GM12878 (cell line): ENCODE measurements at regions not wholly inside any gene's neighbourhood (a gene's known extent, or its start where the extent isn't known, plus 50 kb on each side); places are given as distances from the start of the nearest gene placed in this dataset.

Experiments used
- ATAC-seq: fragments of 200-7000 bp; cut with Tn5 transposase; 3 replicates; pipeline ENCODE4 v1.9.1; 2020; ENCODE audit warnings: mild to moderate bottlenecking, moderate library complexity
- BruUV-seq: library from RNA; stranded (reverse); fragments of 400-500 nt; replicated peaks from 2 replicates; lab custom pipeline; 2021; lab: Mats Ljungman, UMichigan
- CTCF ChIA-PET: fragments of 300-600 bp; sonication (Branson Sonifier 250); formaldehyde crosslinking; extraction: SDS; loops from one replicate; lab custom pipeline; 2021; ENCODE audit warnings: inconsistent platforms; lab: Yijun Ruan, JAX
- POLR2A ChIA-PET: fragments of 350-600 bp; formaldehyde crosslinking; extraction: SDS; loops from one replicate; lab custom pipeline; 2021; ENCODE audit warnings: inconsistent platforms; lab: Charles Lee
- RAD21 ChIA-PET: fragments of 300-600 bp; sonication (Branson Sonifier 250); formaldehyde crosslinking; loops from one replicate; lab custom pipeline; 2023; ENCODE audit warnings: antibody characterized with exemption; ENCODE audit not compliant: unreplicated experiment; lab: Charles Lee
- SMC1A ChIA-PET: fragments of 300-600 bp; sonication (Branson Sonifier 250); formaldehyde crosslinking; loops from one replicate; lab custom pipeline; 2023; ENCODE audit not compliant: unreplicated experiment, uncharacterized antibody; lab: Charles Lee
- DNase-seq: peaks from one replicate; pipeline ENCODE4 v3.0.0-alpha.2; 2011; ENCODE audit warnings: low read depth, low spot score
- FAIRE-seq: peaks from 3 replicates; lab custom pipeline; 2011; peaks lifted over from hg19 to GRCh38; lab: Jason Lieb, UNC
- H2AFZ ChIP-seq: 2 replicates; pipeline ENCODE4 v1.6.0; 2011; ENCODE audit warnings: low read depth, low read length, control low read depth; ENCODE audit not compliant: control insufficient read depth
- H3K27ac ChIP-seq: 2 replicates; pipeline ENCODE4 v1.5.1; 2011; ENCODE audit warnings: control low read depth; ENCODE audit not compliant: control insufficient read depth, insufficient read depth
- H3K27me3 ChIP-seq, 2 experiments: replicated peaks in 1 of 2; 2 replicates each; pipeline versions ENCODE4 v1.6.0 to v1.6.1; 2011; ENCODE audit warnings: low read length in 1 of 2; ENCODE audit not compliant: control insufficient read depth in 2 of 2, insufficient read depth in 2 of 2
- H3K36me3 ChIP-seq, 2 experiments: 2 replicates each; pipeline ENCODE4 v1.5.1; 2011; ENCODE audit warnings: low read length in 1 of 2; ENCODE audit not compliant: control insufficient read depth in 2 of 2, insufficient read depth in 2 of 2
- H3K4me1 ChIP-seq: 2 replicates; pipeline ENCODE4 v1.6.1; 2011; ENCODE audit warnings: mild to moderate bottlenecking, low read length, moderate library complexity, mixed read lengths; ENCODE audit not compliant: control insufficient read depth, insufficient read depth
- H3K4me2 ChIP-seq: 2 replicates; pipeline ENCODE4 v1.6.0; 2011; ENCODE audit warnings: control low read depth; ENCODE audit not compliant: control insufficient read depth, insufficient read depth
- H3K4me3 ChIP-seq: fragments of 200-600 bp; sonication (generic); 2 replicates; pipeline ENCODE4 v1.5.1; 2016
- H3K79me2 ChIP-seq: 2 replicates; pipeline ENCODE4 v1.6.0; 2011; ENCODE audit warnings: low read length; ENCODE audit not compliant: control insufficient read depth, insufficient read depth
- H3K9ac ChIP-seq: 2 replicates; pipeline ENCODE4 v1.8.0; 2011; ENCODE audit warnings: low read length, control low read depth, mixed read lengths; ENCODE audit not compliant: control insufficient read depth, insufficient read depth
- H3K9me3 ChIP-seq: replicated peaks from 3 replicates; pipeline ENCODE4 v1.5.1; 2011; ENCODE audit warnings: mild to moderate bottlenecking, low read length; ENCODE audit not compliant: control insufficient read depth, insufficient read depth
- H4K20me1 ChIP-seq: 2 replicates; pipeline ENCODE4 v1.6.0; 2011; ENCODE audit not compliant: control insufficient read depth, insufficient read depth
- ETV6 ChIP-seq, 2 experiments: fragments of 450-650 bp in 1 of 2; IDR thresholded peaks in 1 of 2; conservative IDR thresholded peaks in 1 of 2; 2 replicates each; pipeline ENCODE4 v1.6.1; 2014; ENCODE audit warnings: antibody characterized with exemption in 1 of 2, borderline replicate concordance in 1 of 2, low read depth in 1 of 2, mild to moderate bottlenecking in 1 of 2, moderate library complexity in 1 of 2
- MYB ChIP-seq: fragments of 150-350 bp; IDR thresholded peaks from 2 replicates; pipeline ENCODE4 v1.6.1; 2014; ENCODE audit warnings: mild to moderate bottlenecking, low read depth, low read length, borderline replicate concordance
- PML ChIP-seq: IDR thresholded peaks from 2 replicates; pipeline ENCODE4 v1.6.1; 2012; ENCODE audit warnings: low read length, inconsistent platforms
- WGBS: methylation state at CpG from one replicate; pipeline ENCODE4 v1.1.6; 2016; ENCODE audit warnings: low lambda C conversion rate; ENCODE audit not compliant: insufficient replicate concordance, insufficient coverage; ENCODE audit errors: missing lambda C conversion rate; 5-methylcytosine and 5-hydroxymethylcytosine counted together
- in situ Hi-C: fragments of 300-500 bp; cut with MboI; formaldehyde crosslinking; loops from 9 replicates; pipeline ENCODE4 v1.14.3; 2018; ENCODE audit warnings: mixed read lengths
- intact Hi-C: fragments of 100-400 bp; cut with micrococcal nuclease; formaldehyde crosslinking; loops from one replicate; pipeline ENCODE4 v1.14.2; 2022; ENCODE audit not compliant: unreplicated experiment
- TF ChIP-seq, protein P1 (sequence below): IDR thresholded peaks from 2 replicates; pipeline ENCODE4 v1.6.1; 2012; ENCODE audit warnings: improper control_type of control experiment, low read depth, low read length; ENCODE audit not compliant: insufficient replicate concordance
- TF ChIP-seq, protein P2 (sequence below): fragments of 150-350 bp; IDR thresholded peaks from 2 replicates; pipeline ENCODE4 v1.6.1; 2014; ENCODE audit warnings: mild to moderate bottlenecking, low read depth, low read length
- TF ChIP-seq, protein P3 (sequence below): IDR thresholded peaks from 2 replicates; pipeline ENCODE4 v1.6.1; 2011; ENCODE audit warnings: low read depth, mild to moderate bottlenecking, low read length, moderate library complexity, borderline replicate concordance; ENCODE audit errors: extremely low read depth

DNA sequence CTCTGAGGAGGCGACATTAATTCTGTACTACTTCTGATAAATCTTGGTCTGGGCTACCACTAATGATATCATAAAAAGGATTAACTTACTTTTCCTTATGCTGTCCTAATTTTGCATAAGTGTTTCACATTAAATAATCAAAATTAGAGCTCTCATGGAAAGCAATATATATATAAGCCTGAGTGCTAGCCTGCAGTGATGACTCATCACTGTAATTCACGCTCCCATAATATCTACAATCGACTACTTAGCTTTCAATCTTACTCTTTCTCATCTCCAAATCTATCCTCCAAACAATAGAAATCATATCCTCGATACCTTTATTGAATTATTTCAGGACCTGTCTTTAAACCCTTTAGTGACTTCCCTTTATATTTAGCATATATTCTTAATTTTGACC lies 701.3 kb downstream of the RERGL start (continued):
- no peak for TF ChIP-seq ETV6 (conservative IDR thresholded peaks at IDR 0.05 in 1 of 2, IDR thresholded peaks at IDR 0.05 in 1 of 2; ENCODE audit: borderline replicate concordance in 1 of 2, low read depth in 1 of 2)
- TF ChIP-seq, protein P1, sequence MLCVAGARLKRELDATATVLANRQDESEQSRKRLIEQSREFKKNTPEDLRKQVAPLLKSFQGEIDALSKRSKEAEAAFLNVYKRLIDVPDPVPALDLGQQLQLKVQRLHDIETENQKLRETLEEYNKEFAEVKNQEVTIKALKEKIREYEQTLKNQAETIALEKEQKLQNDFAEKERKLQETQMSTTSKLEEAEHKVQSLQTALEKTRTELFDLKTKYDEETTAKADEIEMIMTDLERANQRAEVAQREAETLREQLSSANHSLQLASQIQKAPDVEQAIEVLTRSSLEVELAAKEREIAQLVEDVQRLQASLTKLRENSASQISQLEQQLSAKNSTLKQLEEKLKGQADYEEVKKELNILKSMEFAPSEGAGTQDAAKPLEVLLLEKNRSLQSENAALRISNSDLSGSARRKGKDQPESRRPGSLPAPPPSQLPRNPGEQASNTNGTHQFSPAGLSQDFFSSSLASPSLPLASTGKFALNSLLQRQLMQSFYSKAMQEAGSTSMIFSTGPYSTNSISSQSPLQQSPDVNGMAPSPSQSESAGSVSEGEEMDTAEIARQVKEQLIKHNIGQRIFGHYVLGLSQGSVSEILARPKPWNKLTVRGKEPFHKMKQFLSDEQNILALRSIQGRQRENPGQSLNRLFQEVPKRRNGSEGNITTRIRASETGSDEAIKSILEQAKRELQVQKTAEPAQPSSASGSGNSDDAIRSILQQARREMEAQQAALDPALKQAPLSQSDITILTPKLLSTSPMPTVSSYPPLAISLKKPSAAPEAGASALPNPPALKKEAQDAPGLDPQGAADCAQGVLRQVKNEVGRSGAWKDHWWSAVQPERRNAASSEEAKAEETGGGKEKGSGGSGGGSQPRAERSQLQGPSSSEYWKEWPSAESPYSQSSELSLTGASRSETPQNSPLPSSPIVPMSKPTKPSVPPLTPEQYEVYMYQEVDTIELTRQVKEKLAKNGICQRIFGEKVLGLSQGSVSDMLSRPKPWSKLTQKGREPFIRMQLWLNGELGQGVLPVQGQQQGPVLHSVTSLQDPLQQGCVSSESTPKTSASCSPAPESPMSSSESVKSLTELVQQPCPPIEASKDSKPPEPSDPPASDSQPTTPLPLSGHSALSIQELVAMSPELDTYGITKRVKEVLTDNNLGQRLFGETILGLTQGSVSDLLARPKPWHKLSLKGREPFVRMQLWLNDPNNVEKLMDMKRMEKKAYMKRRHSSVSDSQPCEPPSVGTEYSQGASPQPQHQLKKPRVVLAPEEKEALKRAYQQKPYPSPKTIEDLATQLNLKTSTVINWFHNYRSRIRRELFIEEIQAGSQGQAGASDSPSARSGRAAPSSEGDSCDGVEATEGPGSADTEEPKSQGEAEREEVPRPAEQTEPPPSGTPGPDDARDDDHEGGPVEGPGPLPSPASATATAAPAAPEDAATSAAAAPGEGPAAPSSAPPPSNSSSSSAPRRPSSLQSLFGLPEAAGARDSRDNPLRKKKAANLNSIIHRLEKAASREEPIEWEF = no peak
- TF ChIP-seq, protein P2, sequence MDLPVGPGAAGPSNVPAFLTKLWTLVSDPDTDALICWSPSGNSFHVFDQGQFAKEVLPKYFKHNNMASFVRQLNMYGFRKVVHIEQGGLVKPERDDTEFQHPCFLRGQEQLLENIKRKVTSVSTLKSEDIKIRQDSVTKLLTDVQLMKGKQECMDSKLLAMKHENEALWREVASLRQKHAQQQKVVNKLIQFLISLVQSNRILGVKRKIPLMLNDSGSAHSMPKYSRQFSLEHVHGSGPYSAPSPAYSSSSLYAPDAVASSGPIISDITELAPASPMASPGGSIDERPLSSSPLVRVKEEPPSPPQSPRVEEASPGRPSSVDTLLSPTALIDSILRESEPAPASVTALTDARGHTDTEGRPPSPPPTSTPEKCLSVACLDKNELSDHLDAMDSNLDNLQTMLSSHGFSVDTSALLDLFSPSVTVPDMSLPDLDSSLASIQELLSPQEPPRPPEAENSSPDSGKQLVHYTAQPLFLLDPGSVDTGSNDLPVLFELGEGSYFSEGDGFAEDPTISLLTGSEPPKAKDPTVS = no peak
- TF ChIP-seq, protein P3, sequence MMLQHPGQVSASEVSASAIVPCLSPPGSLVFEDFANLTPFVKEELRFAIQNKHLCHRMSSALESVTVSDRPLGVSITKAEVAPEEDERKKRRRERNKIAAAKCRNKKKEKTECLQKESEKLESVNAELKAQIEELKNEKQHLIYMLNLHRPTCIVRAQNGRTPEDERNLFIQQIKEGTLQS = no peak
- no peak for TF ChIP-seq PML

DNA sequence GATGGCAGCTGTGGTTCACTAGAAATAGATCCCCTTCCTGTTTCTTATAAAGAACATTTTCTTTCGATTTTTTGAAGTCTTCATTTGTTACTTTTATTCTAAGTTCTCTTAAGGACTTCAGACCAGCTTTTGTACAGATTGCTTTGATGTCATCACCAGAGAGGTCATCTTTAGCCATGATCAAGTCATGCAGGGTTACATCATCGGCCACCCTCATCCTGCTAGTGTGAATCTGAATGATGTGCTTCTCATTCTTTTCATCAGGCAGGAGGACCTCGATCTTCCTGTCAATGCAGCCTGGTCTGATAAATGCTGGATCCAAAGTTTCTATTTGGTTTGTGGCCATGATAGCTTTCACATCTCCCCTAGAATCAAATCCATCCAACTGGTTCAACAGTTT lies 706.7 kb downstream of the RERGL start:
- H3K4me3 ChIP-seq = no peak overlapping the region
- H3K9ac ChIP-seq = no peak overlapping the region
- no peaks in the 10 kb centered on the region for H3K27me3 ChIP-seq
- ATAC-seq (no peak), DNase-seq (no peak), FAIRE-seq (no peak)
- H3K36me3 ChIP-seq = no peaks in the 10 kb centered on the region
- ChIA-PET POLR2A (no interaction called here), CTCF (no interaction called here), RAD21 (no interaction called here), SMC1A (no interaction called here)
- H3K27ac ChIP-seq = no peak overlapping the region
- TF ChIP-seq MYB = no peak
- BruUV-seq = no TSS peak
- in situ Hi-C loops = no loop called here
- no peaks in the 10 kb centered on the region for H4K20me1 ChIP-seq
- no peak overlapping the region for H3K4me2 ChIP-seq
- H3K79me2 ChIP-seq = no peaks in the 10 kb centered on the region
- H2AFZ ChIP-seq = no peak overlapping the region
- intact Hi-C loops = no loop called here
- no peaks in the 10 kb centered on the region for H3K4me1 ChIP-seq
- H3K9me3 ChIP-seq = no peaks in the 10 kb centered on the region
- WGBS = 14% methylated on average over 3 of the region's 3 CpGs
